Upper lobe of left lung (tissue), 6 donors: ENCODE measurements at regions not wholly inside any gene's neighbourhood (a gene's known extent, or its start where the extent isn't known, plus 50 kb on each side); places are given as distances from the start of the nearest gene placed in this dataset.

ENCODE experiments used
- ATAC-seq, 2 donors: fragments of 200-7000 bp; cut with Tn5 transposase; one replicate each; pipeline ENCODE4 v1.9.1; 2022; ENCODE audit warnings: mild to moderate bottlenecking in 2 of 2, moderate library complexity in 2 of 2; ENCODE audit not compliant: low FRiP score in 2 of 2
- DNase-seq, 2 donors: peaks; one replicate each; pipeline ENCODE4 v3.0.0-alpha.2; 2019 to 2020
- H3K27ac ChIP-seq, 4 donors: fragments of 200-600 bp; sonication (generic); one replicate each; pipeline ENCODE4 v1.5.1; 2016 to 2019
- H3K27me3 ChIP-seq, 4 donors: fragments of 200-600 bp; sonication (generic); one replicate each; pipeline ENCODE4 v1.5.1; 2017 to 2019
- H3K36me3 ChIP-seq, 4 donors: fragments of 200-600 bp; sonication (generic); one replicate each; pipeline ENCODE4 v1.5.1; 2016 to 2019
- H3K4me1 ChIP-seq, 4 donors: fragments of 200-600 bp; sonication (generic); one replicate each; pipeline ENCODE4 v1.5.1; 2018 to 2019
- H3K4me3 ChIP-seq, 4 donors: fragments of 200-600 bp; sonication (generic); one replicate each; pipeline ENCODE4 v1.5.1; 2017 to 2019; ENCODE audit warnings: mild to moderate bottlenecking in 2 of 4, moderate library complexity in 1 of 4
- H3K9me3 ChIP-seq, 4 donors: fragments of 200-600 bp; sonication (generic); one replicate each; pipeline ENCODE4 v1.5.1; 2018 to 2019
- EP300 ChIP-seq, 4 donors: sonication (generic); formaldehyde crosslinking; IDR thresholded peaks; one replicate each; pipeline ENCODE4 v1.5.1; 2017; ENCODE audit warnings: antibody characterized with exemption in 4 of 4, control low read depth in 2 of 4
- POLR2A ChIP-seq, 4 donors: fragments of 450-650 bp; IDR thresholded peaks; one replicate each; pipeline ENCODE4 v1.5.1; 2016 to 2017; ENCODE audit warnings: antibody characterized with exemption in 4 of 4, mild to moderate bottlenecking in 2 of 4
- POLR2AphosphoS5 ChIP-seq, 2 donors: sonication (generic); formaldehyde crosslinking; IDR thresholded peaks; one replicate each; pipeline ENCODE4 v1.5.1; 2017; ENCODE audit warnings: antibody characterized with exemption in 2 of 2
- WGBS, 2 donors: methylation state at CpG; one replicate each; pipeline ENCODE4 v1.1.5; 2017 to 2018; 5-methylcytosine and 5-hydroxymethylcytosine counted together
- TF ChIP-seq, protein P1 (sequence below), 6 experiments: fragments of 450-650 bp in 4 of 6; fragments of 200-600 bp in 2 of 6; sonication (generic) in 2 of 6; IDR thresholded peaks; one replicate each; pipeline ENCODE4 v1.5.1; 2016 to 2019; ENCODE audit warnings: antibody characterized with exemption in 6 of 6
- donor health status: DM: no; HTN: no; CAD: no; lungs with moderate emphysema.
- donor health status: DM: no; HTN: yes; CAD: no; lungs with severe emphysema.

DNA sequence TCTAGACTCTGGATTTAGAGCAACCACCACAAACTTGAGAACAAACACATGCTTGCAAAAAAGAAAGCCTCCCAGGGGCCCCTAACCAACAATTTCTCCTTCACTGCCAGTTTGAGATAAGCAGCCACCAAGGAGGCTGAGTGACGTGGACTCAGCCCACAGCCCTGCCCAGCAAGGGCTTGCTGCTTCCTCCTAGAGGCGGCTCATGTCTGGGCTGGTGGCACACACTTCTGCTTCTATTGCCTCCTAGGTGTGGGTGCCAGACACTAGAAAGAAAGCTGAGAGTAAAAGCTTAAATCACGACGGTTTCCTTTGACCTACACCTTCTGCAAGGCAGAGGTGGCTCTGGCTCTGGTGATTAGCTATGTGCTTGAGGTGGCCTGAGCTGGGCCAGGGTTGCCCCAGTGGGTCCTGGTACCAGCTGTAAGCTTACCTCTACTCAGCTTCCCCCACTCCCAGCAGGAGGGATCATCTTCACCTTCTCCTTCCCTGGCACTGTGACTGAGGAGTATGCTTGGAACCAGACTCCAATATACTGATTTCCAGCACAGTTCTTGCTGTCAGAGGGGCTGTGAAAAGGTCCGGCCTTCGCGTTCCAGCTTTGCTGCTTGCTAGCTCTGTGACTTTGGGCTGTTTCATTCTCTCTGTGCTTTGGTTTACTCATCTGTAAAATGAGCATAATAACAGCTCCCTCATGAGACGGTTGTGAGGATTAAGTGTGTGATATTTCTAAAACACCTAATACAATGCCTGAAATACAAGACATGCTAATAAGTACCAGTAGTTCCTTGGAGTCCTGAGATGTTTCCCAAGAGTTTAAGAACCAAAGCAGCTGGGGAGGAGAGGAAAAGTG, 89.7 kb upstream of the PARP11 start:
- Histone ChIP-seq H3K9me3 (no peaks in the 10 kb centered on the region), H3K4me3 (no peak overlapping the region), H3K36me3 (no peaks in the 10 kb centered on the region), H3K4me1 (no peaks in the 10 kb centered on the region), H3K27ac (no peak overlapping the region), H3K27me3 (no peaks in the 10 kb centered on the region)
- DNase-seq (no peak), ATAC-seq (peak in 1 of 2 donors; percentile 54)
- 55 to 86% methylated on average over 6 to 8 of the region's 8 CpGs for WGBS, 2 donors
- TF ChIP-seq POLR2AphosphoS5 (IDR thresholded peaks at IDR 0.05): no peak
- TF ChIP-seq EP300 (IDR thresholded peaks at IDR 0.05): no peak
- no peak for TF ChIP-seq POLR2A (IDR thresholded peaks at IDR 0.05)
- TF ChIP-seq, protein P1, sequence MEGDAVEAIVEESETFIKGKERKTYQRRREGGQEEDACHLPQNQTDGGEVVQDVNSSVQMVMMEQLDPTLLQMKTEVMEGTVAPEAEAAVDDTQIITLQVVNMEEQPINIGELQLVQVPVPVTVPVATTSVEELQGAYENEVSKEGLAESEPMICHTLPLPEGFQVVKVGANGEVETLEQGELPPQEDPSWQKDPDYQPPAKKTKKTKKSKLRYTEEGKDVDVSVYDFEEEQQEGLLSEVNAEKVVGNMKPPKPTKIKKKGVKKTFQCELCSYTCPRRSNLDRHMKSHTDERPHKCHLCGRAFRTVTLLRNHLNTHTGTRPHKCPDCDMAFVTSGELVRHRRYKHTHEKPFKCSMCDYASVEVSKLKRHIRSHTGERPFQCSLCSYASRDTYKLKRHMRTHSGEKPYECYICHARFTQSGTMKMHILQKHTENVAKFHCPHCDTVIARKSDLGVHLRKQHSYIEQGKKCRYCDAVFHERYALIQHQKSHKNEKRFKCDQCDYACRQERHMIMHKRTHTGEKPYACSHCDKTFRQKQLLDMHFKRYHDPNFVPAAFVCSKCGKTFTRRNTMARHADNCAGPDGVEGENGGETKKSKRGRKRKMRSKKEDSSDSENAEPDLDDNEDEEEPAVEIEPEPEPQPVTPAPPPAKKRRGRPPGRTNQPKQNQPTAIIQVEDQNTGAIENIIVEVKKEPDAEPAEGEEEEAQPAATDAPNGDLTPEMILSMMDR (IDR thresholded peaks at IDR 0.05): peak in 1 of 6 experiments; percentile 20

DNA sequence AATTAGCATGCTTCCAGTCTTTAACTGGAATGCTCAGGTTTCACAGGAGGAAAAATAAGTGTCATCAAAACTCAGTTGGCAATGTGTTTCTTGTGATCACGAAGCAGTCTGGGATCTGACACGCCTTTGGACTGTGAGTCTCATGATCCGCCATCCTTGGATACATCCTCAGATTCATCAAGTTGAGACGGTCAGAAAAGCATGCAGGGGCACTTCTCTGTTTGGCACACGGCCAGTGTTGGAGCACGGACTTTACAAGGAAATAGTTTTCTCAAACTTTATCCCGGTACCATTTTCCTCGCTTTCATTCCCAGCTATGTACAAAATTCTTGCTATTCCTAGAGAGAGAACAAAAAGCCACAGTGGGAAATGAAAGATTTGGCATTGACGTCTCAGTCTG, 88.4 kb upstream of the PARP11 start:
- no peak for DNase-seq
- WGBS, 2 donors: 62 to 67% methylated on average over 9 of the region's 9 CpGs
- no peak overlapping the region for H3K27ac ChIP-seq

GRCh38 chr12:3959799-3960560, 86.8 kb upstream of the PARP11 start:
- Histone ChIP-seq H3K27ac (no peak overlapping the region), H3K9me3 (no peaks in the 10 kb centered on the region), H3K36me3 (no peaks in the 10 kb centered on the region), H3K27me3 (no peaks in the 10 kb centered on the region), H3K4me1 (no peaks in the 10 kb centered on the region), H3K4me3 (no peak overlapping the region)
- DNase-seq (peak in 1 of 2 donors; percentile 17), ATAC-seq (no peak)
- TF ChIP-seq EP300 (IDR thresholded peaks at IDR 0.05) (no peak), POLR2A (IDR thresholded peaks at IDR 0.05) (no peak), POLR2AphosphoS5 (IDR thresholded peaks at IDR 0.05) (no peak)
- TF ChIP-seq, protein P1 (IDR thresholded peaks at IDR 0.05): no peak
- 78 to 81% methylated on average over 6 to 10 of the region's 10 CpGs for WGBS, 2 donors

More for the DNA sequence above, 88.4 kb upstream of the PARP11 start:
- Histone ChIP-seq H3K4me1 (no peaks in the 10 kb centered on the region), H3K36me3 (no peaks in the 10 kb centered on the region), H3K4me3 (no peak overlapping the region), H3K9me3 (no peaks in the 10 kb centered on the region), H3K27me3 (no peaks in the 10 kb centered on the region)
- TF ChIP-seq POLR2AphosphoS5 (IDR thresholded peaks at IDR 0.05) (no peak), EP300 (IDR thresholded peaks at IDR 0.05) (no peak), POLR2A (IDR thresholded peaks at IDR 0.05) (no peak)
- TF ChIP-seq, protein P1 (IDR thresholded peaks at IDR 0.05): no peak
- ATAC-seq: no peak

DNA sequence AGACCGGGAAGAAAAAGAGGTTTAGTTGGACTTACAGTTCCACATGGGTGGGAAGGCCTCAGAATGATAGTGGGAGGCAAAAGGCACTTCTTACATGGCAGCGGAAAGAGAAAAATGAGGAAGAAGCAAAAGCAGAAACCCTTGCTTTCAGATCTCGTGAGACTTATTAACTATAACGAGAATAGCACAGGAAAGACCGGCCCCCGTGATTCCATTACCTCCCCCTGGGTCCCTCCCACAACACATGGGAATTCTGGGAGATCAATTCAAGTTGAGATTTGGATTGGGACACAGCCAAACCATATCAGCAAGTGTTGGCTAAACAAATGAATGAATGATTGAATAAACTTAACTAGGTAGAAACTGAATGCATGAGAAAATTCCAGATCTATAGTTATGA, 85.3 kb upstream of the PARP11 start:
- no peak for ATAC-seq

More for the DNA sequence above, 85.3 kb upstream of the PARP11 start:
- DNase-seq: no peak
- 69 to 80% methylated on average over 6 of the region's 6 CpGs for WGBS, 2 donors
- H3K4me3 ChIP-seq: no peak overlapping the region
- H3K27me3 ChIP-seq: no peaks in the 10 kb centered on the region
- no peaks in the 10 kb centered on the region for H3K36me3 ChIP-seq
- TF ChIP-seq EP300 (IDR thresholded peaks at IDR 0.05): no peak
- TF ChIP-seq, protein P1 (IDR thresholded peaks at IDR 0.05): no peak
- no peak for TF ChIP-seq POLR2A (IDR thresholded peaks at IDR 0.05)
- no peak for TF ChIP-seq POLR2AphosphoS5 (IDR thresholded peaks at IDR 0.05)
- no peaks in the 10 kb centered on the region for H3K4me1 ChIP-seq
- H3K9me3 ChIP-seq: no peaks in the 10 kb centered on the region
- no peak overlapping the region for H3K27ac ChIP-seq
